AG09309 (cell line): ENCODE measurements at regions not wholly inside any gene's neighbourhood (a gene's known extent, or its start where the extent isn't known, plus 50 kb on each side); places are given as distances from the start of the nearest gene placed in this dataset.

Source experiments
- DNase-seq: peaks from one replicate; pipeline ENCODE4 v3.0.0-alpha.2; 2010; ENCODE audit warnings: low read depth
- H3K4me3 ChIP-seq: 2 replicates; pipeline ENCODE4 v1.5.1; 2011; ENCODE audit warnings: mild to moderate bottlenecking, low read depth, low read length, moderate library complexity; ENCODE audit not compliant: control insufficient read depth
- CTCF ChIP-seq: IDR thresholded peaks from 2 replicates; pipeline ENCODE4 v1.5.1; 2011; ENCODE audit warnings: mild to moderate bottlenecking, low read depth, low read length, inconsistent platforms; ENCODE audit not compliant: insufficient read depth, control insufficient read depth; ENCODE audit errors: missing control alignments

DNA sequence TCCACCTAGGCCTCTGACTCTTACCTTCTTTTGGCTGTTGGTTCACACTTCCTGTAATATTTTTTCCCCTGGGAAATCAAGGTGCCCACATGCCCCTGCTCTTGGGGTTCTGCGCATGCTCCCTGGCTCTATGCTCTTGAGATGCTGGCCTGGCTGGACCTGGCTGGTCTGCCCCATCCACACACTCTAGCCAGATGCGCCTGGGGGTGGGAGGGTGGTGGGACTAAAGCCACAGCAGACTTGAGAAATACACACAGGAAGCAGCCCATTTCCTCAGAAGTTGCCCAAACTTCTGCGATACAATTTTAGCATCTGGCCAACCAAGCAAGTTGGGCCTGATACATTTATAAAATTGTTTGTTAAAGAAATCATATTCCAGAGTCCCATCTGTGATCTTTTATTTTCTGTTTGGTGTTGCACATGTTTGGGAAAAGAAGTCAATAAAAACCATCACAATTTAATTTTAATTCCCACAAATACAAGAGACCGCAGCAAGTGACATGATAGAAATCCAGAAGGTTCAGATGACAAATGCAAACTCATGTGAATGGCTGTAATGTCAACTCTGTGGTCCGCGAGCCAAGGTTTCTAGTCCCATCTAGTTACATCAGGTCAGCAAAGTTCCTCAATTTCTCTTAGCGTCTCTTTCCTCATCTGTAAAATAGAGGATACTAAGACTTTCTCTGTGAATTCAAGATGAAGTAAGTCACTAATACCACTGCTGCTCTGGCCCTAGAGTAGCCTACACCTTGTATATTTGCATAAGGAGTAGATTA lies 55.9 kb upstream of the MEF2A start:
- no peak overlapping the region for H3K4me3 ChIP-seq
- TF ChIP-seq CTCF = no peak
- DNase-seq = no peak

DNA sequence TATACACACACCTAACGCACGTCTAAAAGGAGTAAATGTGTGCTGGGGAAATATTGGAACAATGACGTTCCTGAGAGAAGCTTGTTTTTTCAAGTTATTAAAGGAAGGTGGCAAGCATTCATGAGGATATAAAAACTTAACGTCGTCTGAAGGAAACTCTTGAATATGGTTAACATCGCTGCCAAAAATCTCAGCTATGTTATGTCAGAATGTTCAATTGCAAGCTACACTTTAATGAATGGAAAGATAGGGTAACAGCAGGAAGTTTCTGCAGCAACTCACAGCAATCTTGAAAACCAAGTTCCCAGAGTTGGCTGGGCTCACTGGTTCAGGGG lies 54.3 kb upstream of the MEF2A start:
- peak; percentile 59 for DNase-seq
- no peak overlapping the region for H3K4me3 ChIP-seq
- TF ChIP-seq CTCF = no peak

- TF ChIP-seq CTCF = no peak
- DNase-seq = no peak
- H3K4me3 ChIP-seq = no peak overlapping the region
These were observed 53.7 kb upstream of the MEF2A start for GRCh38 chr15:99511866-99512661.

GRCh38 chr15:99514306-99514705 lies 51.5 kb upstream of the MEF2A start:
- no peak for TF ChIP-seq CTCF
- DNase-seq = no peak
- no peak overlapping the region for H3K4me3 ChIP-seq
